ENCODE measurements at regions not wholly inside any gene's neighbourhood (a gene's known extent, or its start where the extent isn't known, plus 50 kb on each side); places are given as distances from the start of the nearest gene placed in this dataset.

DNA sequence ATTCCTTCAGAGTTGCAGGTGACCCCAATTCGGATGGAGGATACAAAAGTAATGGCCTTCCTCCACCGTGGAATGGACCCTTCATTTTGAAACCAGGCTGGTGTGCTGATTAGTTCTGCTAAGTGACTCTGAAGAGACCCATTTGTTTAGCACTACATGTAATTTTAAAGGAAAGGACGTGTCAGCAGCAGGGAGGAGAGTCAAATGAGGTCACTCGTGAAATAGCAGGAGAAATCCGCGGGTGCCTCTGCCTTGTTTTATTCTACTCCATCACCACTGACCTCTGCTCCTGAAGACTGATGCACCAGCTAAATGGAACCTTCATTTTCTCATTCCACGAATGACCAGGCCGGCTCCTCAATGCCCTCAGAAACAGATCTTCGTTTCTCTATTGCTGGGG lies 589.2 kb downstream of the CDH11 start:
- no peak for DNase-seq

DNA sequence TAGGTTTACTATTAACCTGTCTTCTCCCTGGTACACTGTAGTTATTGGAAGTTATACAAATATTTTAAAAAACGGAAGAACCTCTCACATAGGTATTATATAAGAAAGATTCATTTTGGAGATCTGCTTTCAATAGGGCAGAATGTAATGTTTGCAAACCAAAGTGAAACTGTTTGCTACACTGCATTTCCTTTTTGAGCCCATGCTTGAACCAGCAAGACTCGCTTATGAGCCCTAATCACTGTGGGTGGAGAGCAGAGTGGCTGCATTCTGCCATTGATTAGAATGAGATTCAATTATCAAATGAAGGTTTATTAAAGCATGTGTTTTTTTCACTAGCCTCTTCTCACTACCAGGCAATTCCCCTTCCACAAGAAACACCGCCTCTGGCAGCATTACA lies 589.7 kb downstream of the CDH11 start:
- DNase-seq: no peak

DNA sequence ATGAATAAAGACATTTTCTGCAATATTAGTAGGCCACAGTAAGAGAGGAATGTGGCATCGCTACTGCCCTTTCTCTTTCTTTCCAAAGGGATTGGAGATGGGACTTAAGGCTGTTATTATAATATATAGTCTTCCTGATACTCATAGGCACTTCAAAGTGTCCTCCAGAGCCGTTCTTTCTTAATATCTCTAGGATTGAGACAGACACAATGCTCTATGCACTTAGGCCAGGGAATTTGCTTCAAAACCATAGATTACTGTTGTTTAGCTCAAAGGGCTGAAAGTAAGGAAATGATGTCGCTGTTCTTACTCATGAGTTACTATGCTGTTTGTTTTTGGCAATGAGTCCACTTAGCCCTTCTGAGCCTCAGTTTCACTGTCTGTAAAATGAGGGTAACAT lies 590.5 kb downstream of the CDH11 start:
- DNase-seq: no peak

DNA sequence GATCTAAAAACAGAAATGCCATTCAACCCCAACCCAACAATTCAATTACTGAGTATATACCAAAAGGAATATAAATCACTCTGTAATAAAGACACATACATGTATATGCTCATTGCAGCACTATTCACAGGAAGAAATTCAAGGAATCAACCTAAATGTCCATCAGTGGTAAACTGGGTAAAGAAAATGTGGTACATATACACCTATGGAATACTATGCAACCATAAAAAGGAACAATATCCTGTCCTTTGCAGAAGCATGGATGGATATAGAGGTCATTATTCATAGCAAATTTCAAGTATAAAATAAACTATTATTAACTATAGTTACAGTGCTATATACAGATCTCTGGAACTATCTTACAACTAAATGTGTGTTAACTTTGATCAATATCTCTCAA lies 599.3 kb downstream of the CDH11 start:
- no peak for DNase-seq

DNA sequence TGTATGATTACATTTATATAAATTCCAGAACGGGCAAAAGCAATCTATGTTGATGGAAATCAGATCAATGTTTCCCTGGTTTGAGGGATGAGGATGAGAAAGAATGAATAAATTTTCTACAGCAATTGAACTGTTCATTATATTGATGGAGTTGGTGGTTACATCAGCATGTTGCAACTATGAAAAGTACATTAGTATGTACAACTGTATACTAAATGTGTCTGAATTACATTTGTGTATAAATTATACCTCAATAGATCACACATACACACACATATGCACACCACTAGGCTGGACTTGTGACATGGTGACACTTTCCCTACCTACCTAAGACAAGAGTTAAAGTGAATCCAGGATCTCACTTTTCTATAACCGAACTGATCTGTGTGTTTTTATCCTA lies 608.0 kb downstream of the CDH11 start:
- DNase-seq: no peak

DNA sequence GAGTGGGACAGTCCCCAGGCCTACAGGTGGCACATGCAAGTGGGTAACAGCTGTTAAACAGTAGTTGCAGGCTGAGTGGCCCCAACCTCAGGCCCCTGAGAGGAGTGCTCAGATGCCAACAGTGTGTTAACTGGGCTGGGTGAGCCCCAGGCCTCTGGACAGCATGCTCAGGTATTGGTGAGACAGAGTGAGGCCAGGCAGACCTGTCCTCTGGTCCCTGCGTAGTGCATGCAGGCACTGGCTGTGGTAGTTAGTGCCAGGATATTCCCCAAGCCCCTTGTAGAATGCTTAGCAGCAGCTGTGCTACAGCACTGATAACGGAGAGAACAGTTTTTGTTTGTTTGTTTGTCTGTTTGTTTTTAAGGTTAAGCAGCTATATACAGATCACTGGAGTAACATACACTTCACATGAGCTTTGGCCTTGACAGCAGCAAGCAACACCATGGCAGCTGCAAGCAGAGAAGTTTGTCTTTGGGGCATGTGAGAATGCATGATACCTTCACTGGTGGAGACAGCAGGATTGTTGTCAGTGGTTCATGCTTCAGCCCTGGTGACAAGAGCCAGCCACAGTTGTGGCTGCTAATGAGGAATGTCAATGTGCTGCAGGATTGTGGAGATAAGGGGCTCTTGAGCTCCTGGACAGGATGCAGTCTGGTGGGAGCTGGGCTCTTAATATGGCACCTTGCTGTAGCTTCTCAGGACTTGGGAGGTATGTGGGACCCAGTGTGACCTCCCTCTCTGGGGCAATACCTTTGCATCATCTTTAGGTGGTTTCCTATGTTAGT lies 614.4 kb downstream of the CDH11 start:
- no peak for DNase-seq

DNA sequence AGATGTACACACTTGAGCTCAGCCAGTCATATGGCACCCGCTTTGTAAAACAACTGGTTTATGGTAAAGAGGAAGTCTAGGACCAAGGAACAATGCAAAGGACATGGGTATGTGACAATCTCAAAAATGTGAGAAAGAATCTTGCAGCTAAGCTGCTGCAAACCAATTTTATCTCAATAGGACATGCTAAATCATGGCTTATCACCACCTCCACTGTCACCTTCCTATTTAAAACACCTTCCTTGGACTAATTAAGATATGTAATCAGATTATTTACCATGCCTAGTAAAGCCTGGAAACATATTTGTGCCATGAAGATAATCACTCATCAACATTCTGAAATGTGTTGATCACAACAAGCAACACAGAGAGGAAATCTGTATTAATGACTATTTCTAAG lies 622.7 kb downstream of the CDH11 start:
- DNase-seq: no peak

DNA sequence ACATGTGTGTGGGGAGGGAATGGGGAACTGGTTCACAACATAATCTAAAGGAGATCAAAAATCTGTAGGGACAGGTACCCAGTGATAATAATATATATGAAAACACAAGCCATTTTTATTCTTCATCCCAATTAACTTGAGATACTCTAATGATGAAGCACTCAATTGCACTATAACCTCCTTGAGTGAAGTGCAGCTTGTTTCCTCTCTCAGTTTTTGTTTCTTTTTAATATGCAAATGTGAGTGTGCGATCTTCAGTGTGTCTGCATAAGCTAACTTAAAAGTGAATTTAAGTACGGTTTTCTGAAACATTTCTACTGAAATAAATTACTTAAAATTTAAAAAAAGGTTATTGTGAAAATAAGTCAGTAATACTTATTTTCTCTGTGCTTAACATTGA lies 623.5 kb downstream of the CDH11 start:
- DNase-seq: no peak

DNA sequence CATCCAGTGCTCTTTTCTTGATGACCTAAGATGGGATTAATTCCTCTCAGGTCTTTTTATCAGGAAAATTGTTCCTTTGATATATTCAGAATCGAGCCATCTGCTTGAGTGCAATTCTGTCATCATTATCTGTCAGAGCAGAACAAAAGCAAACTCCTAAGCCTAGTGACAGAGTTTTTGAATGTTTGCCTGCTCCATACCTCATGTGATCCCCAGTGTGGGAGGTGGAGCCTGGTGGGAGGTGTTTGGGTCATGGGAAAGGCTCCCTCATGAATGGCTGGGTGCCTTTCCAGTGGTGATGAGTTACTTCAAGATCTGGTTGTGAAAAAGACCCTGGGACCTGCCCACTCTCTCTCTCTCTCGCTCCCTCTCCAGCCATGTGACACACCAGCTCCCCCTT lies 628.2 kb downstream of the CDH11 start:
- DNase-seq: no peak

DNA sequence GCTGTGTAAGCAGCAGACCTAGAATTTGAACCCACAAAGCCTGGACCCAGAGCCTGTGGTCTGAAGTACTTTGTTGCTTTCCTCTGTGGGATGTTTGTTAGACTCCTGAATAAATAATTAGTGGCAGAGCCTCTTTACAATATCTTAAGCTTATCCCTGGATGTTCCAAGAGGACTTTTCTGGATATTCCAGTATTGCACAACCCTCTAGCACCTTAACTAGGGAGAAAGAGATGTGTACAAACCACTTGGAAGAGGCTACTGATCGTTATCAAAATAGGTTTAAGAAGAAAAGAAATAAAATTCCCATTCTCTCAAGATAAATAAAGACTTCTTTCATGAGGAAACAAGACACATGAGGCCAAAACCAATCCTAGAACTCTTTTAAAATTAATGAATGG lies 632.4 kb downstream of the CDH11 start:
- no peak for DNase-seq

DNA sequence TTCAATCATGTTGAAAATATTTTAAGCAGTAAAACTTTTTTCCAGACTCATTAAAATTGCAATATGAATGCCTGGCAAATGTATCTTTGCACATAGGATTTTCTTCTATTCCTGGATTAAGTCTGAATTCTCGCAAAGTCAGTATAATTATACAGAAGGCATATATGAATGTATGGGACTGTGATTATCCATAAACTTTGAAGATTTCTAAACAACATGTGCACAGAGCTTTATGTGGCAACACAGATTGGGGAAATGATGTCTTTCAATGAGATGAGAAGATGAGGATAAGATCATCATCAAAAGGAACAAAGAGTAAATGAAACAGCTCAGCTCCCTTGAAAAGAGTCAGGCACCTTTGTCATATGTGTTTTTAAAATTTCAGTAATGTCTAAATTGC lies 635.3 kb downstream of the CDH11 start:
- no peak for DNase-seq

DNA sequence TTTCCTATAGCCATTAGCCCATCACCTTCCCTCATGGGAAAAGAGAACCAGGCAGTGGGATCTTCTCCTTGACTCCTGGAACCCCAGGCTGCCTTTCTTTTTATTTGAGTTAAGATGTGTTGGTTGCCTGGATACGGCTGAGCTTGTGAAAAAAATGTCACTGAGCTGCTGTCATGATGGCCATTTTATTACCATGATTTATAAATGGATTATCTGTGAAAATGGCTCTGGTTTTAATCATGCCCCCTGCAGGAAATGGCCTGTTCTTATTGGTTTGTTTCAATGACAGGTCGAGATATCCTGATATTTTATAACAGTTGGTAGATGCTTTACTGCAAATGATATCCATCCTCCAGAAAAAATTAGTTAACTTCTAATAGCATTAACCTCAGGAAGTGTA lies 640.4 kb downstream of the CDH11 start:
- DNase-seq: no peak

DNA sequence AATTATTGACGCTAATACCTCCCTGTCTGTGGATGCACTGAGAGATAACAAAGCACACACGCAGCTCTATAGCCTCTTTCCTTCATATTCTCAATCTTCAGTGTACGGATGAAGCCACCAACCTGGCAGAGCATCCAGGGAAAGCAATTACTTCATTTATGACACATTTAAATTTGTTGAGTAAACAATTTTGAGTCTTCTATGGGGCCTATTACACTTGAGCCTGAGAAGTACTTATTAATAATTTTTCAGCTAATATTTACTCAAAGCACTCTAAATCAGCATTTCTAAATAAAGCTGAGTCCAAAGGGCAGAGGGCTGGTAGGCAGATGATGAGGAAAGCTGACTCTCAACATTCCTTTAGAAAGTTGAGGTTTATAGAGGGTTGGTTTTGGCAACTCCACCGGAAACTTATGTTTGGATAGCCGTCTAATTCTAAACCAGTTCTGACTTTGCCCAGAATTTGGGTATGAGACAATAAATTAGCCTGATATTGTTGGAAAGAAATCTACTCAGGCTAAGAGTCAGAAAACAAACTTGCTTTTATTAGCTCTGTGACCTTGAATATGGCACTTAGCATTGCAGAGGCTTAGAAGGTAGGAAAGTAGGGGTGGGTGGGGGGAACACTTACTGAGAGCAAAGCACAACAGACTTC lies 643.5 kb downstream of the CDH11 start:
- DNase-seq: peak; percentile 72

DNA sequence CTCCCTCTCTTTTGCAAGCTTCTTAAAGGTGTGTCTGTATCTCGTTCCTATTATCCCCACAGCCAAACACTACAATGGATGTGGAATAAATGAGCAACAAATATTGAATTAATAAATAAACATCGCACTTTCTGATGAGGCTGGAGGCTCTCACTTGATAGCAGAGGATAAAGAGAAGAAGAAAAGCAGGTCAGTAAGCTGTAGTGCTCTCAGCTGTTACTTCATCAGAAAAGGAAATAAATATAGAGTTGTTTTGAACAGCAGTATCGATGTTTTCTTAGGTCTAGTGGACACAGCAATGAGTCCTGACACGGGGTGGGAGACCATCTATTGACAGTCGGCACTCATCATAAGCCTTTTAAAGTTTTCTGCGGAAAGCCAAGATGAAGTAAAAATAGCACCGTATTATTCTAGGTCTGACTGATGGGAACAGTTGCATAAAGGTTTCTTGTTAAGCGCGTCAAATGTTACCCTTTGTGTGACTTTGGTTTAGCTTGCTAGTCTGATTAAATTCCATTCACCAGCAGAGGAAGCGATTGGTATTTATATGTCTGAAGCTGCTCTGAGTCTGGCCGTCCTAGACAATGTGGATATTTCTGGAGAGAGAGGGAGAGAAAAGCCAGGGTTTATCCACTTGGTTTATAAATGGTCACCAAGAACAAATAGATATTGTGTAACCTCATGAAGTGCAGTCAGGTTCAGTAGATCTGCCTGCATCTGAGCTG lies 646.1 kb downstream of the CDH11 start:
- DNase-seq: no peak

DNA sequence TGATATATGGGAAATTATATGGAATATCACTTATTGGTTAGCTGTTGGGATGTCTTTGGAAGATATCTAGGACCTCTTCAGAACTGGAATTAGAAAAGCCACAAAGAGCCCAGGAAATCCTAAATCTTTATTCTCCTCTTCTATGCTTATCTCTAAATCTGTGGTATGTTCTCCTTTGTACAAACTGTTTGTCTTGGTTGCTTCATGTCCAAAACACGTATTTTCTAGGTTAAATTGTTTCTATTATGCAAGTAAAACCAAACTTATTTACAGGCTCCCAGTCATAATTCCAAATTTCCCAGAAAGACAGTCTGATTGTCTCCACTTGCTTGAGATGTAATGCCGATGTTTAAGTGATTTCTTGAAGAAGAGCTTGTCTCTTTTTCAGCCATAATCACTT lies 650.9 kb downstream of the CDH11 start:
- no peak for DNase-seq

DNA sequence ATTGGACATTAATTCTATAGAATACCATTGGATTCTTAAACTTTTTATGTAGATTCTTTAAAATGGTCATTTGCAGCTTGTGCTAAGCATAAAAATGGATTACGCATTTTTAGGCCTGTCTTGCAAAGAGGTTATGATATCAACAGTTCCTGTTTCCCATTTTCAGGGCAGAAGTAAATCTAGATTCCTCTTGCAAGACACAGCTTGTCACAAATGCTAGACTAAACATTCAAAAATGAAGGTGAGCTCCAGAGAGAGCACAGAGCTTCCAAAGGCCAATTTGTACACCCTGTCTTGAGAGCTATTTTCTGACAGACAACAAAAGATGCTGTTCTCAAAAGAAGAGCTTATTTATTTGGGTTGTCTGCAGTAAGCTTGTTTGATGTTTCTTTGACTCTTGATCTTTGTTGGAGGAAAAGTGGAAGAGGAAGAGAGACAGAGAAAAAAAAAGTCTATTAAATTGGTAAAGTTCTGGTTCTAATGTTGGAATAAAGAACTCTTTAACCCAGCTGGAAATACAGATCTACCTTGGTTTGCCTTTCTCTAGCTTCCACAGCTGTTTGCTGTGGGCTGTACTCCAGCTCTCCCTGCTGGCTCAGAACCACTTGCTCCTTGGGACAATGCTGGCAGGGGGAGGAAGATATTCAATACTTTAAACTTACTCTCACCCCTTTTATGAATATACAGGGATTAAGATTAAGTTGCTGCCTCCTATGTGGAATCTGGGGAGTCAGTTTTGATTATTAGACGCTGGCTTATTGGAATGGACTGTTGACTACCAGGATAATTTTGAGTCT lies 651.8 kb downstream of the CDH11 start:
- DNase-seq: no peak

DNA sequence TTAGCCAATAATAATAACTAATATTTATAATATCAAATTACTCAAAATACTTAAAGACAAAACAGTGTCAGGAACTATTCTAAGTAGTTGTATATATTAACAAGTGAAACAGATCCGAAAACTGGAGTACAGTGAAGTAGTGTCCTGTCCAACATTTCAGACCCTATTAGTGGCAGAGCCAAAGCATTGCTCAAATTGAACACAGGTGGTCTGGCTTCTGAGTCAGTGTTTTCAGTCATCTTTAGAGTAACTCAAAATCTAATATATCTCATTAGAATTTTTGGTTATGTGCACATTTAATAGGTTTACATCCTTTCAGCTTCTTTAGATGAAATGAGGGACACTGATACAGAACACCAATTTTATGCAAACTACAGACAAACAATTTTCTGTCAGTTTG lies 652.5 kb downstream of the CDH11 start:
- DNase-seq: no peak

DNA sequence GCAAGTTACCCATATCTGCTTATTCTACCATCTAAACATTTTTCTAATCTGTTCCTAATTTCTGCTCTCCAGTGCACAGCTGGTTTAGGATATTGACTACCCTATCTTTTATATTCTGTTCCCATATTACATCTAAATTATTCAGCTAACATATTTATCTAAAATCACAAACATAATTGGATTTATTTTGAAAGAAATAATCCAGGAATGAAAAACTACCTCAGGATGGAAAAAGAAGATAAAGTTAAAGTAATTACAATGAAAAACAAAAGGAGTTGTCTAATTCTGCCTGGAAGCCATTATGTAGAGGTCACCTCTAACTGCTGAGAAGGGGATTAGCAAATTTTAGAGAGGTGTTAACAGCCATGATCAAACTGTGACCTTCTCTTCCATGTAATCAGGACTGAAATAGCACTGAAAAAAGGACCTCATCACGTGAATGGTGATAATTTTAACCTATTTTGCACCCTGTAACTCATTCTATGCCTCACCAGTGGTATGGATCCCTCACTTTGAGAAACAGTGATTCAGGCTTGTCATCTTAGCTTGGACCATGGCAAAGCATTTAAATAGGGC lies 653.3 kb downstream of the CDH11 start:
- DNase-seq: no peak

DNA sequence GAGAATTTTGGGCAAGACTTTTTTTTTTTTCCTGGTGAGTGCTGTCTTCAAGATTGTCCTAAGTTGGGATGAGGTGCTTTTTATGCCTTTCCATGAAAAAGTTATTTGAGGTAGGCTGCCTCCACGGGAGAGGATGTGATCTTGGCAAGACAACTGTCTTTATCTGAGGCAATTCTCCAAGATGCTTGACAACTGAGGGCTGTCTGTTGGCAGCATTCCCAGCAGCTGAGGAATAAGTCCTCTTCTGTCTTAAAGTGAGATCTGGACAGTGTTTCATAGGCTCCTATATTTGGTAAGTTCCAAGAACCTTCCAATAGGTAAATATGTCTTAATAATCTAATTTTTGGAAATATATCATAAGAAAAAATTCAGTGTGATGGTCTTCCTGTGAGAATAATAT lies 662.0 kb downstream of the CDH11 start:
- DNase-seq: peak; percentile 37

DNA sequence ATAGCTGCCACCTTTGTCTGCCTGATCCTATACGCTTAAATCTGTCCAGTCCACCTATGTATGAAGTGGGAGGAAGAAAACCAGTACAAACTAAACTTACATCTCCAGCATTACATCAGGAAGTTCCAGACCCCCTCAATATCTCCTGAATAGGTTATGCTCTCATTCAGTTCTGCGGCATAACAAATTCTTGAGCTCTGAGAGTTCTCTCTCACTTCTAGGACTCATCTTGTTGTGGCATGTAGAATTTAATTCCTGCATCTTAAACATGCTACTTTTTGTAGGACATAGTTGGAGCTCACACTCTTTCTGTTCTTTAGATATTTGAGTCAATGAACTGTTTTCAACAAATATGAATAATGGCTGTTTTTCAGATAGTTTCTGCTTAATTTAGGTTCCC lies 662.5 kb downstream of the CDH11 start:
- no peak for DNase-seq

DNA sequence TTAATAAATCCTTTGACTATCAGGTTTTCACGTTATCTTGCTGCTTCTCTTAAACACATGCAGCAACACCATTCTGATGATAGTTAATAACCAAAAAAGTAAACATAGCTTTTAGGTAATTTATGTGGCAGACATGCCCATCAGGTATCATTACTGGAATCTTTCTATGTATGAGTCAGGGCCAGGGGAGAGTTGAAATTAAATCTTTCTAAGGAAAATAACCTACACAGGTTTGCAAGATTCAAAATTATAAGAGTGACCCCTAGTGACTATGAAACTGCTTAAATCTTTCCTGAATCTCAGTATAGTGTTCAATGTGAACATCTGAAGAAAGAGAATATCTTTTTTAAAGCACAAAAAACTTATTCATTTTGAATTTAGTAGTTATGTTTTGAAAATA lies 666.6 kb downstream of the CDH11 start:
- DNase-seq: peak; percentile 18

DNA sequence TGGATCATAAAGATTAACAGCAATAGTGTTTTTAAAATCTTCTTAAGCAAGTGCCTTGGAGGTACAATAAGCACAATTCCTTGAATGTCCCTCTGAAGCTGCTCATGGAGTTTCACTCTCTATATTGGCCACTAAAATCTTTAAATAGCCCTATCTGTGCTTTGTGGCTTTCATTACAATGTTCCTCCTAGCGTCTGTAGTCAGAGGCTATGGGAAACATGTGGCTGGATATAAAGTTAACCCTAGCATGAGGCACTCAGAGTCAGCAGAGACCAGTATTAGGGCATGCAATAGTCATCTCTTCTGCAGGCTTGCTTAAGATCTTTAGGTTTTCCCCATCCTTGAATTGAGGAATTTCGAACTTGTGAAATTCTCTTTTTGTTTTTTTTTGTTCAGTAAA lies 668.2 kb downstream of the CDH11 start:
- DNase-seq: no peak

DNA sequence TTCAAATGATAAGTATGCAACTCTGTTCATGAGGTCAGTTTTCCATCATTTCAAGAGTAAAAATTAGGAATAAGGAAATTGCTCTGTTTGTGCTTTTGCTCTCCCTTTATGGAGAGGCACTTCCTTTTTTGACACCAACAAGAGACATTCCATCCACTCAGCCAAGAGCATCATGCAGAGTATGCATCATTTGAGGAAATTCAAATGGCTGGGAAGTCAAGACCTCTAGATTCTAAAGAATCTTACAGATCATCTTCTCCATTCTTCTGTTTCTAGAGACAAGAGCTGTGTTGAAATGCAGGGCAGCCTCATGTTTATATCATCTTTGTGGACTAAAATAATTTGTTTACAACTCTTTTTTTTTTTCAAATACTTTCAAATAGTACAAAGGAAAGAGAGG lies 669.4 kb downstream of the CDH11 start:
- no peak for DNase-seq
